HG02870 (cell line): ENCODE measurements at regions not wholly inside any gene's neighbourhood (a gene's known extent, or its start where the extent isn't known, plus 50 kb on each side); places are given as distances from the start of the nearest gene placed in this dataset.
"Not testable (repeated sequence)": the region's sequence is repeated elsewhere in the genome, so short reads cannot be mapped to it uniquely, and the experiment has no call there.

ENCODE experiments used
- ATAC-seq: cut with Tn5 transposase; IDR thresholded peaks from one replicate; pipeline ENCODE4 v1.9.1; 2021; ENCODE audit warnings: mild to moderate bottlenecking, moderate library complexity; ENCODE audit not compliant: unreplicated experiment

DNA sequence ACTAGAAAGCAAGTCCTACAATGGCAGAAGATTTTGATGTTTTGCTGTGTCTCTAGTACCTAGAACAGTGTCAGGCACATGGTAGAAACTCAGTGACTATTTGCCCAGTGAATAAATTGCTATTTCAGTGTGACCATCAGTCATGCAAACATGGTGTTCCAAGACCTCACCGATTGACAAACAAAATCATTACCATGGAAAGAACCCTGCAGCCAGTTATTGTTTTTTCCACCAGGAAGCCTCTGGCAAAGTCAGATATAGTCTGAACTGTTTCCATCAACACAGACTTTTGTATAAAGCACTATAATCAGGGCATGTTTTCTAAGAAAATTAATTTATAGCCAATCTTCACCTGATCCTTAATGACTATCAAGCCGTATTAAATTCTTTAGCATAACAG is 97.3 kb upstream of the RASSF8 start:
- no peak for ATAC-seq

DNA sequence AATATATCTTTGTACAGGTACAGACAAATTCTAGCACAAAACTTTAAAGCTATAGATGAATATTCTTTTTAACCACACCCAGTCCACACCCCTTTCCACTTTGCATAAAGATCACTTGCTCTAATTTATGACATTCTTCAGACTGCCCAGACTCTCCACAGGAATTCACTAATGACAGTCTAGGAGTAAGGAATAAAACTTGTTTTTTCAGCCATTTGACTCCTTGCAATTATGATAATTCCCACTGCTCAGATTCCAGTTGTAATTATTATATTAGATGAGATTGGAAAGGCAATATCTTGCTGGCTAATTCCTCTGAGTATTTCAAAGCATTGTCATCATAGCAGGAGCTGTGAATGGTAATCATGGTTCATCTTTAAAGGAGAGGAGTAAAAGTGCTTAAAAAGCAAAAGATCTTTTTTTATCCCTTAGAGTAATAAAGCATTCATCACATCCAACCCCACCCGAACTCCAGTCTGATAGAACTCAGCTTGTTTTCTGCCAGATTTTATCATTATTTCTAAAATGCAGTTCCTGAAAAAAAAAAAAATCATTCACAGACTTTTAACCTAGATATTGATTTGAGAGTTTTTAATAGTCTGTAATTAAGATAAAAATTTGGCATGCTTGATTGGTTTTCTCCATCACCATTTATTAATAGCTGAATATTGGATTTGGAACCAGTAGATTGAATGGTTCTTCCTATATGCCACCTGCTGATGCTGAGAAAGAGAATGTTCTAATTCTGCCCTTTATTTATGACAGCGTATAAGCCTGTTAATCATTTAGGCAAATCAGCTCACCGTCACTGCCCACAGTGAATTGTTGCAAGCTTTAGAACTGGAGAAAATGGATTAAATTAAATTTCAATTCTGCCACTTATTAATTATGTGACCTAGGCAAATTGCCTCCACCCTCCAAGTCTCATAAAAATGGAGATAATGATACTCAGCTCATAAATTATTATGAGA is 93.9 kb upstream of the RASSF8 start:
- ATAC-seq, result no peak

DNA sequence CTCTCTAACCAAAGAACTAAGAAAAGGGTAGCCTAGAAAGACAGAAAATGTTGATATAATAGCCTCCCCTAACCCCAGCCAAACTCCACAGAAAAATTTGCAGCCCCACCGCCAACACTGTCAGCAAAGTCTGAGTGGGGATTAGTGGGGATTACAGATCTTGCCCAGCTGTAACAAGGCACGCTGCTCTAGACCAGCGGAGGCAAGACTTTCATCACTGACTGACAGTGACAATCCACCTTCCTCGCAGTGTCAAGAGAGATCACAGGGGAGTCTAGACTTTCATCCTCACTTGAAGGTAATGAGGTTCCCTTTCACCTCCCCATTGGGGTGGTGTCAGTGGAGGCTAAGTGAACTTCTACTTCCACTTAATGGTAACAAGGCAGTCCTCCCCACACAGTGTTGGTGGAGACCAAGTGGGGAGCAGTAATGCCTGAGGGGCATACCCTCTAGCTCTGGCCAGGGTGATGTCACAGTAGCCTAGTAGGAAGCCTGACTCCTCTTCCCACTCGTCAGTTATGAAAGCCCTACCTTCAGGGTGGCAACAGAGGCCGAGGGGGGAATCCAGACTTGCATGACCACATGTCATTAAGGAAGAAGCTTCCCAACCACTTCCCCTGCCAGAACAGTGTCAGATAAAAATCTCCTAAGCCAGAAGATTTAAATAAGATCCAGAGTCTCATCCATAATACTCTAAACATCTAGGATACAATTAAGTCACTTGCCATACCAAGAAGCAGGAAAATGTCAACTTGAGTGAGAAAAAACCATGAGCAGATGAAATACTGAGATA is 91.7 kb upstream of the RASSF8 start:
- no peak for ATAC-seq

DNA sequence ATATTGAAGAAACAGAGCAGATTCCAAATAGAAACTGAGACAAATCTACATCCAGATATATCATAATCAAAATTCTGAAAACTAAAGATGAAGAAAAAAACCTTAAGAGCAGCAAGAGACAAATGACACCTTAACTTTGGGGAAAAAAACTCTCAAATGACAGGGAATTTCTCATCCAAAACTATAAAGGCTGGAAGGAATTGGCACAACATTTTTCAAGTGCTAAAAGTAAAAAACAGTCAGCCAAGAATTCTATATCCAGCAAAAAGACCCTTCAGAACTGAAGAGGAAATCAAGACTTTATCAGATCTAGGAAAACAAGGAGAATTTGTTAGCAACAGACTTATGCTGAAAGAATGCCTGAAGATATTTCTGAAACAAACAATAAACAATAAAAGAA is 90.3 kb upstream of the RASSF8 start:
- no peak for ATAC-seq

DNA sequence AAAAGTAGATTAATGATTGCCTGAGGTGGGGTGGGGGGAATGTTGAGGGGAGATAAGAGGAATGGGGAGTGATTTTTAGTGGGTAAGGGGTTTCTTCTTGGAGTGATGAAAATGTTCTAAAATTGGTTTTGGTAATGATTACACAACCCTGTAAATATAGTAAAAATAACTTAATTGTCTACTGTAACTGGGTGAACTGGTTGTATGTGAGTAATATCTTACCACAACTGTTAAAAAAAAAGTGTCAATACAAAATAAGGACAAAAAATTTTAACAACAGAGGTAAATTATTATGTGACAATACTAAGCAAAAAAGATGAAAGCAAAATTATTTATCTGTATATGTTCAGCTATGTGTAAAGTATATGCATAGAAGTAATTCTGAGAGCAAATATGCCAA is 86.3 kb upstream of the RASSF8 start:
- ATAC-seq, result no peak

DNA sequence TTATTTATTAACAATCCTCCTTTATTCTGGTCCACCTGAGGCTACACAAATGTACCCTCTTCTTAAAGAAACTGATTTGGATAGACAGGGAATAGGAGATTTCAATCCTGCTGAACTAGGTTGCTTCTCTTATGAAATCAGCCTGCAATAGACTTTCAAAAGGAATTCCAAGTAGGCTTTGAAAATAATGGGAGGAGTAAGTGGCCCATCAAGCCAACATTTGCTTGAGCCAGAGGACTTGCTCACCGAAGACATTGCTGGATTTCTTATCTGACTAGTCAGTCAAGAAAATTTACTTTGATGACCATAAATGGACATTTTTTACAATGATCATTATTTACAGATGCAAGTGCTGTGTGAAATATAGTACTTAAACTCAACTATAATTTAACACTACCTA is 82.8 kb upstream of the RASSF8 start:
- no peak for ATAC-seq

DNA sequence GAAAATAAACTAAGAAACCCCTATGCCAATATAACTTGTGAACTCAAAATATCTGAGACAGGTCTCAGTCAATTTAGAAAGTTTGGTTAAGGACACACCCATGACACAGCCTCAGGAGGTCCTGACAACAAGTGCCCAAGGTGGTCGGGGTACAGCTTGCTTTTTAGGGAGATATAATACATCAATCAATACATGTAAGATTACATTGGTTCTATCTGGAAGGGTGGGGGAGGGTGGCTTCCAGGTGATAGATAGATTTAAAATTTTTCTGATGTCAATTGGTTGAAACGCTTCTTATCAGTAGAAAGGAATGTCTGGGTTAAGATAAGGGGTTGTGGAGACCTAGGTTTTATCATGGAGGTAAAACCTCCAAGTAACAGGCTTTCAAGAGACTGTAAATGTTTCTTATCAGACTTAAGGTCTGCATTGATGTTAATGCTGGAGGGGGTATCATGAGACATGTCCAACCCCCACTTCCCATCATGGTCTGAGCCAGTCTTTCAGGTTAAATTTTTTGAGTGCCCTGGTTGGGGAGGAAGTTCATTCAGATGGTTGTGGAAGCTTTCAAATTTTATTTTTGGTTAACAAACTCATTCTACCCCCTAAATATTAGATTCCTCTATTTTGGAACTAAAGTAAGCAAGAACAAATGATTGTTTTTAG is 82.0 kb upstream of the RASSF8 start:
- ATAC-seq, result no peak

DNA sequence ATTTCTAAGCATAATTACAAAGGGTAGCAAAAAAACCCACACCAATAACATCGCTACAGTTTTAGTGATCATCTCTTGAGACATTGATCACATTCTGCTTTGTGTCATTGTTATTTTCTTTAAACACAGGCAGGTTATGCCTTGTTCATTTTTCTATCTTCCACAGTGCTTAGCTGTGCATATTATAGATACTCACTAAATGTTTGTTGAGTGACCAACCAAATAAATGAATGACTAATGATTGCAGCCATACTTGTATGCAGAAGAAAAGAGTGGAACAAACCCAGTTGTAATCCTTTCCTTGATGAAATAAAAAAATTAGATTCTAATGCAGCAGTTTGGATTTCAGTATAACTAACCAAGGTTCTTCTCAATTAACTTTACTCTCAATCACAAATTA is 81.0 kb upstream of the RASSF8 start:
- ATAC-seq, result no peak

DNA sequence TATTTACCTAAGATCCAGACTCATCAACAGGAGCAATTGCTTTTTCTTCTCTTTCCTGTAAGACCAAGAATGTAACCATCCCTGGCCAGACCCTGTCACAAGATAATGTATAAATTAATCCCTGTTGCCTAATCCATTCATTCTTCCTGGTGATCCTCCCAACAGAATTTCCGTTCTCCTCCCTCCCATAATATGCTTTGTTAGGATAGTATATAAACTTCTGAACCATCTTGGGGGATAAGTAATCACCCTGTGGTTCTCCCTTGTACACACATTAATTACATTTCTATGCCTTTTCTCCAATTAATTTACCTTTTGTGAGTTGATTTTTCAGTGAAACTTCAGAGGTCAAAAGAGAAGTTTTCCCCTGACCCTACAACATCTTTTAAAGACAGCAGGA is 76.2 kb upstream of the RASSF8 start:
- ATAC-seq, result no peak

DNA sequence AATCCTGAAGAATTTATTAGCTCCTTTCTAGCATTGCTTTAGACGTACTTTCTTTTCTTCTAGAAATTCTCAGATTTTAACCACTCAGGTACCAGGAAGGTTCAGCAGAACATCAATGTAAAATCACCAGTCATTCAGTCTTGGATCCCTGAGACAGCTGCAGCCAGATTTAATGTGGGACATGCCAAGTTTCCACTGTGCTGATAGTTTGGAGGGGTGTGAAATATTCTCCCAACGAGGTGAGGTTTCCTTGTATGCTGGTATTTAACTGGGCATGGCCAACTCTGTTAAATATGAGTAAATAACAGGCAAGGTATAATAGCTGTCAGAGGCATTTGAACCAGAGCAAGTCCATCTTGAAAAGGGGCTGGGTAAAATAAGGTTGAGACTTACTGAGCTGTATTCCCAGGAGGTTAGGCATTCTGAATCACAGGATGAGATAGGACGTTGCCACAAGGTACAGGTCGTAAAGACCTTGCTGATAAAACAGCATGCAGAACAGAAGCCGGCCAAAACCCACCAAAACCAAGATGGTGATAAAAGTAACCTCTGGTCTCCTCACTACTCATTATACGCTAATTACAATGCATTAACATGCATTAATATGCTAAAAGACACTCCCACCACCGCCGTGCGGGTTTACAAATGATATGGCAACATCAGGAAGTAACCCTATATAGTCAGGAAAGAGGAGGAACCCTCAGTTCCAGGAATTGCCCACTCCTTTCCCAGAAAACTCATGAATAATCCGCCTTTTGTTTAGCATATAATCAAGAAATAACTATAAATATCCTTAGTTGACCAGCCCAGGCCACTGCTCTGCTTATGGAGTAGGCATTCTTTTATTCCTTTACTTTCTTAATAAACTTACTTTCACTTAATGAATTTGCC is 75.2 kb upstream of the RASSF8 start:
- no peak for ATAC-seq

DNA sequence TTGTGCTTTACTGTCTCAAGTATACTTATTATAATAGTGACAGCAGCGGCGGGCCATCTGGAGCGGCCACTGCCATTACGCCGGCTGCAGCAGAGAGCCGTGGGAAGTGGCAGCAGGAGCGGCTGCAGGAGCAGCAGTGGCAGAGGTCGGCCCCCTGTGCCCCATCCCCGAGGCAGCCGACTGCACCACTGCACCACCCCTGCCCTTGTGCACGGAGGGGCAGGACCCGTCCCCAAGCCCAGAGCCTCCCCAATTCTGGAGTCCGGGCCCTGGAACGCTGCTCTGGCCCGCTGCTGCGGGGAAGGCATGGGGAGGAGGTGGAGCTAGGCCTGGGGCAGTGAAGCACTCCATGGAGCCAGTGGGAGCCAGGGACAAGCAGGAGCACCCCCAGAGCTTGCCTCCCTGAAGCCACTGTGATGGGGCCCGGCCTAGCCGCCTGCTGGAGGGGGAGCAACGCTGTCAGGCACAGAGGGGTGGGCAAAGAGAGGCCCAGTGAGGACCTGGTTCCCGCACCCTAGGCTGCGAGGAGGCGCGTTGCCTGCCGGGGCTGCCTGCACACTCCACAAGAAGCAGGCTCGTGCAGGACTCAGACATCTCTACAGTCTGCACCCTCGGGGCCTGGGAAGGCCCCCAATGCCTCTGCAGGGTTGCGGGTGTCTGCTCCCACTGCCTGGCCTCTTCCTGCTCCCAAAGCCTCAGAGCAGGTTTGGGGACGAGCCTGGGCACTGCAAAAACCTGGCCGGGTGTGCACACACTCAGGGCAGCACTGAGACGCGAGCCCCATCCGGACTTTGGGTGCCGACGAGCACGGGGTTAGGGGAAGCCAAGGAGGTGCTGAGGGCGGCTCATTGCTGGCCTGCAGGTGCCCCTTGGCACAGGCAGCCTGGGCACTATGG is 74.2 kb upstream of the RASSF8 start:
- no peak for ATAC-seq

DNA sequence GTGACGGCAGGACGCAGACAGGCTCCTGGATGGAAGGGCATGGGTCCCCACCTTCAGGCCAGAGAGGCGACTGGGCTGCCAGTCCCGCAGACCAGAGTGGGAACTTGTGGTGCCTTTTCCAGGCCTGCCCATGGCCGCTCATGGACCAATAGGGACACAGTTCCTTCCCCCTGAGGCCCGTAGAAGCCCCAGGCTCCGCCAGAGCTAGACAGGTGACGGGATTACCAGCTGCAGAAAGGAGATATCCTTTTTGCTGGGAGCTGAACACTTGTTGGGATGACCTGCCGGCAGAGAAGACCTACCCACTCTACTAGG is 73.6 kb upstream of the RASSF8 start:
- ATAC-seq, result no peak

DNA sequence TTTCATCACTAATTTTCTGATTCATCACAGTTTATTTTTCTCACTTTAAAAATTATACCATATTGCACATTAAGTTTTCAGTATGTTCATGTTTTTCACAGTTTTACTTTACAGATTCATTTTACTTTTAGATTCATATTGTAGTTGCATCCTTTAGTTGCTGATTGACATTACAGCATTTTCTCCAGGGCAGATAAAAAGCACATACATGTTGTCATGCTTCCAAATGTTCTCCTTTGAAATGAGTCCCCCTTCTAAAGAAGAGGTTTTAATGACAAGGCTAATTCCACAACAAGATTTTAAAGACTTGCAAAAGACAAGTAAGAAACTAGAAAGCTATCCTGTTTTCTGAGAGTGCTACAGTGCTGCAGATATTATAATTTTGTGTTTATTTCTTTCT is 72.1 kb upstream of the RASSF8 start:
- ATAC-seq, result no peak

DNA sequence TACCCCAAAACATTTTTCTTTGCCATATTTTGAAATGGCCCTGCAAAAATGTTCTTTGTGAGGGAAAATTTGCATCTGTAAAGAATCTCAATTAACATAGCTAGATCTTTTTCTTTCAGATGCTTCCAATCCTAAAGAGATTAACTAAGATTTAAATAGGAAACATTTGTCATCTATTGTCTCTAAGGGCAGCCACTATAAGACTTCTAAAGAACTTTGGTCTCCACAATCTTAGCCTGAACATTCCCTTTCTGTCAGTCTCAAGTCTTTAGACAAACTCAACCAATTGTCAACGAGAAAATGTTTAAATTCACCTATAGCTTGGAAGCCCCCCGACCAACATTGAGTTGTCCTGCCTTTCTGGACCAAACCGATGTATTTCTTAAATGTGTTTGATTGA is 71.1 kb upstream of the RASSF8 start:
- no peak for ATAC-seq

DNA sequence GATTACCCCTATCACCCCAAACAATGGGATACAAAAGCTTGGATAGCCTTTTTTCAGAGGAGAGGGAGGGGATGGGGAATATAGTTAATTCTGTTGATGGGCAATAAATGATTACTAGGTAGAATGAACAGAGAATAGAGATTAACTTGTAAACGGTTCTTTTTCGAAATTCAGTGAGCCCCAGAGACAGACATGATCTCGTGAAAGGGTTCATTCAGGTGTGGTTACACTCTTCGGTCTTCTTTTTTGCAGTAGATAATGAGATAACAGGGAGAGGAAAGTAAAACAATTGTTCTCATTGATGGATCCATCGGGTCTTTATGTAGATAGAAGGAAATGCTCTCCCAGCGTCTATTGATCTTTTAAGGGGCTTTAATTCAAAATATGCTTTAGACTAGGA is 69.3 kb upstream of the RASSF8 start:
- no peak for ATAC-seq

DNA sequence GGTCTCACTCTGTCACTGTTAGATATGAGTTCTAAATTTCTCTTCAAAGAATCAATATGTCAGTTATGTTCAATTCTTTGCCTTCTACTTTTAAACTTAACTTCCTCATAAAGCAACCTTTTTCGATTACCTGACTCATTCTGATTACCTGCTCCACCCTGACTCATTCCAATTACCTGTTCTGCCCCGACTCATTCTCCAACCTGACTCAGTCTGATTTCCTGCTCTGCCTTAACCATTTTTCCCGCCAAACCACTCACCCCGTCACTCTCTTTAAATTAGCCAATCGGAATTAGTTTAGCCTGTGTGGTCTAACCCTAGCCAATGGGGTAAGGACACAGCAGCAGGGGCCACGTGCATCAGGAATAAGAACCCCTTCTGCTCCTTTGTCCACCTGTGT is 67.4 kb upstream of the RASSF8 start:
- not testable (repeated sequence) for ATAC-seq

DNA sequence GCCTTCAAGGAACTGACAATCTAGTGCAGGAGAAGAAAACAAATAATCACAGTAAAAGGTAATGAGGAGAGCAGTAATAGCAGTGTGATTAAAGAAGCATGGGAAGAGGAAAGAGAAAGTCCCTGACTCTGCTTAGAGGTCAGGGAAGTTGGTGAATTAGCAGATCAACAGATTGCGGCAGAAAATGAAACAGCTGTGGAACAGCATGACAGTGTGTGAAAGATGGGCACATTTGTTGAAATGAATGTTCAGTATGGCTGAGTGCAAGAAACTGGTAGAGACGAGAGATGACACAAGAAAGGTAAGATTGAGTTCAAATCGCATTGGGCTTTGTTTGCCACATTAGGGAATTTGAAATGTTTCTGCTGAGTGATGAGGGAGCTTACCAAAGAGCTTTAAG is 63.7 kb upstream of the RASSF8 start:
- ATAC-seq, result no peak

DNA sequence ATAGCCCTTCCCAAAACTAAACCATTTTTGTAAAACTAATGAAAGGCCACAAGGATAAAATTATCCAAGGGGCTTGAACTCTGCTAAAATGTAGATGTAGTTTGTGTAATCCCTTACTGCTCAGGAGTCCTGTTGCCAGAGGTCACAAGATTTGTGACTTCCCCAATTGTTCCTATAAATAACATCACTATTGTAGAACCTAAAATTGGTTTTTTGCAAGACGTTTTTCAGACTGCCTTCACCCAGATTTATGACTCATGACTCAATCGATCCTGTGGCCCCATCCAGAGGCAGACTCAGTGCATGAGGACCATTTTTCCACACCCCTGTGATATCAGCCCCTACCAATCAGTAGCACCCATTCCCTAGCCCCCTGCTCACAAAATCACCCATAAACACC is 61.5 kb upstream of the RASSF8 start:
- no peak for ATAC-seq

DNA sequence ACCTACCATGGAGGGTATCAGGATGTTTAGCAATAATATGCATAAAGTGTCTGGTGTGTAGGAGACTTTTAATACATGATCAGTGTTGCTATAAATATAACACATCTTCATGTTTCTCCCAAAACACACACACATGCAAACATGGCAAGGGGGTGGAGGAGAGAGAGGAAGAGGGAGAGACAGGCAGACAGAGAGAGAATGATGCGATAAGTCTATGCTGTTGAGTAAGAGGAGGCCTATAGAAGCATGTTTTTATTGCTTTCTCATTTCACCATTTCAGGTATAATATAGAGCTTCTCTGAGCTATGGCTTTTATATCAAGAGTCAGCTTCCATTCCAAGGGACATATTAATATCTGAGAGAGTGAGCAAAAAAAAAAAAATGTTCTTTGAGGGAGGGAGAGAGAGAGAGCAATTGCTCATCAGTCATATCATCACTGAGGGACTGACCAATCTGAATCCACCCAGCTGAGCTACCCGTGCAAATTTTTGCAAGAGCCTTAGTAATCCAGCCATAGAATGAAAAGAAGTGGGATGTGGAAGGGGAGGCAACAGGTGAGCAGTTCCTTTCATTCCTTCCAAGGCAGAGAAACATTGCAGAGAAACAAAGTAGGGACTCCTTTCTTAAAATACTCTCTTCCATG is 54.8 kb upstream of the RASSF8 start:
- ATAC-seq, result no peak
